ENCODE measurements at regions not wholly inside any gene's neighbourhood (a gene's known extent, or its start where the extent isn't known, plus 50 kb on each side); places are given as distances from the start of the nearest gene placed in this dataset.

DNA sequence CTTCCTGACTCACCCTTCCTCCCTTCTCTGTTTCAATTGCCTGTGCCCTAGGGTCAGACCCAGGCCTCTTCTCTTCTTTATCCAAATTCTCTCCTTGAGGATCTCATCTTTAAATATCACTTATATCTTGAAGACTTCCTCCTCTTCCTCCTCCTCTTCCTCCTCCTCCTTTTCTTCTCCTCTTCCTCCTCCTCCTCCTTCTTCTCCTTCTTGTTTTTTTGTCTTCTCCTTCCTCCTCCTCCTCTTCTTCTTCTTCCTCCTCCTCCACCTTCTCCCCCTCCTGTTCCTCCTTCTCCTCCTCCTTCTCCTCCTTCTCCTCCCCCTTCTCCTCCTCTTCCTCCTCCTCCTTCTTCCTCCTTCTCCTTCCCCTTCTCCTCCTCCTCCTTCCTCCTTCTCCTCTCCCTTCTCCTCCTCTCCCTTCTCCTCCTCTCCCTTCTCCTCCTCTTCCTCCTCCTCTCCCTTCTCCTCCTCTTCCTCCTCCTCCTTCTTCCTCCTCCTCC lies 127.6 kb upstream of the AKIRIN2 start:
- Mint-ChIP-seq H3K36me3 (ENCODE audit: insufficient read depth) (no peaks in the 10 kb centered on the region), H3K27me3 (peaks cover 4% of the 10 kb centered on the region), H3K9me3 (ENCODE audit: low read depth) (peaks cover 3% of the 10 kb centered on the region), H3K27ac (no peak overlapping the region), H3K4me3 (ENCODE audit: low read depth) (no peak overlapping the region), H3K4me1 (ENCODE audit: low read depth) (peaks cover 12% of the 10 kb centered on the region)
- TF ChIP-seq, protein P1, sequence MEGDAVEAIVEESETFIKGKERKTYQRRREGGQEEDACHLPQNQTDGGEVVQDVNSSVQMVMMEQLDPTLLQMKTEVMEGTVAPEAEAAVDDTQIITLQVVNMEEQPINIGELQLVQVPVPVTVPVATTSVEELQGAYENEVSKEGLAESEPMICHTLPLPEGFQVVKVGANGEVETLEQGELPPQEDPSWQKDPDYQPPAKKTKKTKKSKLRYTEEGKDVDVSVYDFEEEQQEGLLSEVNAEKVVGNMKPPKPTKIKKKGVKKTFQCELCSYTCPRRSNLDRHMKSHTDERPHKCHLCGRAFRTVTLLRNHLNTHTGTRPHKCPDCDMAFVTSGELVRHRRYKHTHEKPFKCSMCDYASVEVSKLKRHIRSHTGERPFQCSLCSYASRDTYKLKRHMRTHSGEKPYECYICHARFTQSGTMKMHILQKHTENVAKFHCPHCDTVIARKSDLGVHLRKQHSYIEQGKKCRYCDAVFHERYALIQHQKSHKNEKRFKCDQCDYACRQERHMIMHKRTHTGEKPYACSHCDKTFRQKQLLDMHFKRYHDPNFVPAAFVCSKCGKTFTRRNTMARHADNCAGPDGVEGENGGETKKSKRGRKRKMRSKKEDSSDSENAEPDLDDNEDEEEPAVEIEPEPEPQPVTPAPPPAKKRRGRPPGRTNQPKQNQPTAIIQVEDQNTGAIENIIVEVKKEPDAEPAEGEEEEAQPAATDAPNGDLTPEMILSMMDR (IDR thresholded peaks at IDR 0.05; ENCODE audit: unreplicated experiment): no peak
- no peak for DNase-seq (ENCODE audit: low spot score, unreplicated experiment)

DNA sequence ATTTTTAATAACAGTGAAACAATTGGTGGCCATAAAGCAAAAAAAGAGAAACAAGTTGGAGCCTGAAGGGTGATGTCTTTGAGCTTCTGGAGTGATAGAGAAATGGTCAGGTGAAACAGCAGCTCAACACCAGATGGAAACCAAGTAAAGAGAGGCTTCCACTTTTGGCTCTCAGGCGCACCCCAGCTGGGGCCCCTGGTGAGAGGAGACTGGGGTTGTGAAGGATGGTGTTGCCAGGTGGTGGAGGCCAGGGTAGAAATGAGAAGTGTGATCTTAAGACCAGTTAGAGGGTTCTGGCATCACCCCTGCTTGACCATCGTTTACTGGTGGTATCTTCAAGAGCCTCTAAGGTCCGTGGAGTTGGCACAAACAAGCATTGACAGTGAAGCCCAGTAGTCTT lies 126.0 kb upstream of the AKIRIN2 start:
- DNase-seq (ENCODE audit: low spot score, unreplicated experiment): no peak
- TF ChIP-seq, protein P1 (IDR thresholded peaks at IDR 0.05; ENCODE audit: unreplicated experiment): no peak
- no peak overlapping the region for H3K4me3 Mint-ChIP-seq (ENCODE audit: low read depth)
- peaks cover 3% of the 10 kb centered on the region for H3K9me3 Mint-ChIP-seq (ENCODE audit: low read depth)
- H3K4me1 Mint-ChIP-seq (ENCODE audit: low read depth): peaks cover 12% of the 10 kb centered on the region
- H3K27me3 Mint-ChIP-seq: peaks cover 4% of the 10 kb centered on the region
- no peak overlapping the region for H3K27ac Mint-ChIP-seq
- H3K36me3 Mint-ChIP-seq (ENCODE audit: insufficient read depth): no peaks in the 10 kb centered on the region

DNA sequence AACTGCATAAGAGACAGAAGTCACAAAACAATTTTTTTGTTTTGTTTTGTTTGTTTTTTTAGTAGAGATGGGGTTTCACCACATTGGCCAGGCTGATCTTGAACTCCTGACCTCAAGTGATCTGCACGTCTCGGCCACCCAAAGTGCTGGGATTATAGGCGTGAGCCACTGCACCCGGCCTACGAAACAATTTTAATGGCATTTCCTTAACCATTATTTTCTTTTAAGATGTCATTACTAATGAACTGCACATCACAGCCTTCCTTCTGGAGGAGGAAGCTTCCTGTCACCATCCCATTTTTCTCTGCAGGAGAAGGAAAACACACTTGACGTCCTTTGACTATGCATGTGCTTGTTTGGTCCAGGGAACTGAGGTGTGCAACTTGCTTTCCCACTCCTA lies 125.3 kb upstream of the AKIRIN2 start:
- no peak for DNase-seq (ENCODE audit: low spot score, unreplicated experiment)
- no peak overlapping the region for H3K27ac Mint-ChIP-seq
- peaks cover 3% of the 10 kb centered on the region for H3K9me3 Mint-ChIP-seq (ENCODE audit: low read depth)
- H3K27me3 Mint-ChIP-seq: peaks cover 4% of the 10 kb centered on the region
- TF ChIP-seq, protein P1 (IDR thresholded peaks at IDR 0.05; ENCODE audit: unreplicated experiment): no peak
- H3K36me3 Mint-ChIP-seq (ENCODE audit: insufficient read depth): no peaks in the 10 kb centered on the region
- H3K4me1 Mint-ChIP-seq (ENCODE audit: low read depth): peaks cover 10% of the 10 kb centered on the region
- H3K4me3 Mint-ChIP-seq (ENCODE audit: low read depth): no peak overlapping the region

DNA sequence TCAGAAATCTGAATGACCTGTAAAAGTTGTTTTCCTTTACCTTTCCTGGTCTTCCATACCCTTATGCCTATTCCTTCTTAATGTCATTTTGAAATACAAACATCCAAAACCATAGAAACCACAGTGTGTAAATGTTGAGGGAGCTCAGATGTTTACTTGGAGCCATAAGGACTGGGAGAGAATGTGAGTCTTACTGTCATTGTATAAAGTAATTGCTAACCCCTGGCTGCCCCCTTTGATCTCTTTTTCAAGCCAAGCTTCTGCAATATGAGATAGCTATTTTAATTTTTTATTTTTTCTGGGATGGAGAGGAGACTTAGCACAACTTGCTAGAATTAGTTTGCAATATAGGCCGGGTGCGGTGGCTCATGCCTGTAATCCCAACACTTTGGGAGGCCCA lies 124.4 kb upstream of the AKIRIN2 start:
- Mint-ChIP-seq H3K36me3 (ENCODE audit: insufficient read depth) (no peaks in the 10 kb centered on the region), H3K4me3 (ENCODE audit: low read depth) (no peak overlapping the region), H3K4me1 (ENCODE audit: low read depth) (peaks cover 5% of the 10 kb centered on the region), H3K9me3 (ENCODE audit: low read depth) (peaks cover 3% of the 10 kb centered on the region), H3K27me3 (peaks cover 4% of the 10 kb centered on the region), H3K27ac (no peak overlapping the region)
- DNase-seq (ENCODE audit: low spot score, unreplicated experiment): no peak
- TF ChIP-seq, protein P1 (IDR thresholded peaks at IDR 0.05; ENCODE audit: unreplicated experiment): no peak

DNA sequence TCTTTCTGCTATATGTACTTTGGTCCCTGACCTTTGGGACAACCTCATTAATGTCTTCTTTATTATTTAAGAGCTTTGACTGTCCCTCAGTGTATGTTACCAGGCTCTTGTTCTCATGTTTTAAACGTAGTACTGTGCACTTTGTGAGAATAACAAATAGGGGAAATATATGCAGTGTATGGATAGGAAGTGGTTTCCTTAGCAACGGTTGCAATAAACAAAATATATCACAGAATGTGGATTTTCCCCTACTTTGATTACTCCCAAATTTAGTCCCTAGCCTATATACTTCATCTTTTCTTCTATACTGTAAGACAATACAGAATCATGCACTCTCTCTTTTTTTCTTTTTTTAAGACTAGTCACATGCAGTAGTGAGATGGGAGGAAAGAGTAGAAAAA lies 123.8 kb upstream of the AKIRIN2 start:
- H3K36me3 Mint-ChIP-seq (ENCODE audit: insufficient read depth): no peaks in the 10 kb centered on the region
- H3K27ac Mint-ChIP-seq: no peak overlapping the region
- H3K9me3 Mint-ChIP-seq (ENCODE audit: low read depth): peaks cover 3% of the 10 kb centered on the region
- DNase-seq (ENCODE audit: low spot score, unreplicated experiment): no peak
- no peak overlapping the region for H3K4me3 Mint-ChIP-seq (ENCODE audit: low read depth)
- TF ChIP-seq, protein P1 (IDR thresholded peaks at IDR 0.05; ENCODE audit: unreplicated experiment): no peak
- H3K27me3 Mint-ChIP-seq: peaks cover 4% of the 10 kb centered on the region
- H3K4me1 Mint-ChIP-seq (ENCODE audit: low read depth): peaks cover 4% of the 10 kb centered on the region
